ENCODE measurements at regions not wholly inside any gene's neighbourhood (a gene's known extent, or its start where the extent isn't known, plus 50 kb on each side); places are given as distances from the start of the nearest gene placed in this dataset.

GRCh38 chr2:217070611-217071010, 210.7 kb upstream of the TNP1 start:
- no peak for DNase-seq

DNA sequence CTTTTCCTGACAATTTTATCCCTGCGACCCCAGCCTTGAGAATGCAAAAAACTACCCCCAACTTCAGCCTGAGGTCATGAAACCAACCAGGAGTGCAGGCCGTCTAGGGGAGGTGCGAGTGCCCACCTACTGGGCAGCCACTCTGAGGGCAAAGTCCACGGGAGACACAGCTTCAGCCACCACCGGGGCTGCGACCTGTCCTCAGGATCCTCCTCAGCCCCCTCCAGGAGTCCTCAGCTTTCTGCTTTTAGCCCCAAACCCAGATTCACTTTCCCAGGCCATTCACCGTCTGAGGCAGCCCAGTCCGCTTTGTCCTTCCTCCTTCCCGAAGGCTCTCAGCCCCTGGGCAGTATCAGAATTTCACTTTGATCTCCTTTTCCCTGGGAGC, 210.2 kb upstream of the TNP1 start:
- DNase-seq: no peak

- DNase-seq: no peak
Measured at GRCh38 chr2:217069263-217070042, 209.6 kb upstream of the TNP1 start.

- no peak for DNase-seq
Measured at GRCh38 chr2:217068677-217069250, 208.9 kb upstream of the TNP1 start.

- no peak for DNase-seq
Measured at GRCh38 chr2:217067787-217068186, 207.9 kb upstream of the TNP1 start.

GRCh38 chr2:217066510-217067270, 206.8 kb upstream of the TNP1 start:
- no peak for DNase-seq

DNA sequence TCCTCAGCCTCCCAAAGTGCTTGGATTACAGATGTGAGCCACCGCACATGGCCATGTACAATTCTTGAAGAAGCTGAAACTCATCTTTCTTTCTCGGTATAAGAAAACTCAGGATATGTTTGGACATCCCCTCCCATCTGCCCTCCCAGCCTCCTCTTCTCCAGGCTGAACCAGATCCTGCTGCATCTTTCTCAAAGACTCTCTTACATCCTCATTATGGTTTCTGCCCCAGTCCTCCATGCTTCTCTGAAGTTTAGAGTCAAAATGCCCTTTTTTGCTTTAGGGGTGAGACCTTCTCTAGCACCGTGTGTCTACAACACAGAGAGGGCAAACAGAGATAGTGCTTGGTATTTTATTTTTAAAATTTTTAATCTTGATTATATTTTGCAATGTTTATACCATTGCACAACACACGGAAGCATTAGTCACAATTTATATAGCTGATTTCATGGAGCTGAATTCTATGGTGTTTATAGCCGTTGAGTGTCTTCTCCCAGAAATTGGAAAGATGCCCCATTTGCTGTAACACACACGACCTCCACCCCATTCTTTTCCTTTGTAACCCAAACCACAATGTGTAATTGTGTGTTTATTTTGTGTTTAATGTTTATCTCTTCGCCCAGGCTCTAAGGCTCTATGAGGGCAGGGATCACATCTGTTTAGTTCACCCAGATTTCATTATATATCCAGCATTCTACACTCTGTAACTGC, 206.0 kb upstream of the TNP1 start:
- no peak for DNase-seq

DNA sequence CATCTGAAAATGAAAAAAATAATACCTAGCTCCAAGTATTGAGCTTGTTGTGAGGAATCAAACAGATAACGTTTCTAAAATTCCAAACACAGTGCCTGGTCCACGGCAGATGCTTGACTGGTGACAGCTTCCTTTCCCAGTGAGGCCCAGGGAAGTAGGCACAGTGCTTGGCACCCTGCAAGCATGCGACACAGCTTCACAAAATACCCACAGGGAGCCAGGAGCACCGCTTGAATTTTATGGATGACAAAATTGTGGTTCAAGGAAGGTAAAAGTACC, 205.1 kb upstream of the TNP1 start:
- no peak for DNase-seq

DNA sequence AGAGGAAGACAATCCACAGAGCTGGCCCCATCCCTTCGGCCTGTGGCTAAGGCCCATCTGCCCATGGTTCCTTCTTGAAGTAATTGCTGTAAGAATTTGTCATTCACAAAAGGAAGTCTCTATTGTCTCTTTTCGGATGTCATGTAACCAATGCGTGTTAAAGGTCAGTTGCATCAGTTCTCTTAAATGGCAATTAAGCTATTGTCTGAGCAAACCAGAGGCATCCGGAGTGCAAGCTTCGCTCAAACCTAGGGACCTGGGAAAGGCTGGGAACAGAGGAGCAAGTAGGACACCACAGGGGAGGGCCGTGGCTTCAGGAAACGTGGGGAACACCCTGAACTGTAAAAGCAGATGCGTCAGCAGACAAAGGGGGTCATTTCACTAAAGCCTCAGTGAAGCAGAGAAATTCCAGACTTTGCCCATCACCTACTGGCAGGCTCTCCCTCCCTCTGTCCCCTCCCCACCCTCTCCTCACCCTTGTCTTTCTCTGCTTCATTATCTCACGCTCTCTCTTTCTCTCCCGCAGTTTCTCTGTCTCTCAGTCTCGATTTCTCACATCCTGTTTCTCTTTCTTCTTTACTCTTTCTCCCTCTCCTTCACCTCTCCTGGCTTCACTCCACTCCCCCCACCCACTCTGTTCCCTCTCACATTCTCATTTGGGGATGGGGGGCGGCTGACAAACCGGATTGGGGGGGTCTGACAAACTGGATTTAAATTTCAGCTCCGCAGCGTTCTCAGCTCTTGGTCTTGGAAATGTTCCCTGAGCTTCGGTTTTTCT, 204.6 kb upstream of the TNP1 start:
- DNase-seq: no peak

GRCh38 chr2:217063238-217063755, 203.4 kb upstream of the TNP1 start:
- DNase-seq: no peak

GRCh38 chr2:217062768-217063167, 202.9 kb upstream of the TNP1 start:
- no peak for DNase-seq

- DNase-seq: no peak
Measured at GRCh38 chr2:217061916-217062505, 202.1 kb upstream of the TNP1 start.

DNA sequence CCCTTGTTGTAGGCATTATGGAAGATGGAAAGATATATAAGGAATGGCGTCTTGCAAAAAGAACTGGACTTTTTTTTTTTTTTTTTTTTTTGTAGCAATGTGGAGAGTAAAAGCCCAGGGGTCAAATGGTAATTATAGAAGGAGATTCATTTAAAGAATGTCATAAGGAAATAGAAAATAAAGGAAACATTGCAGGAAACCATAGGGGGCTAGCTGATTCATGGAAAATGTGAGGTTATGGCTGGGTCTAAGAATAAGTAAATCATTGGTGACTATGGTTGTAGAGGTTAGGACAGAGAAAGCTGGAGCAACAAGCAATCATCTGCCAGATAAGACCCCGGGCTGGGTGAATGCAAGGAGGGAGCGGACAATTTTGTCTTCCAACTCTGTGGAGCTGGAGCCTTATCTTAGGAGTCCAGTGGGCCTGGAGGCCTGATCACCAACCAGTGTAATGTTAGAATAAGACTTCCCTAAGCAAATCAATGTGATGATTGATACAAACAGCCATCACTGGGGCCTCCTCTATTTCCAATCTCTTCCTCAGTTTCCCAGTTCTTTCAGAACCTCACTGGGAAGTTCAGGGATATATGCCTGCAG, 201.2 kb upstream of the TNP1 start:
- DNase-seq: no peak

- DNase-seq: no peak
Measured at GRCh38 chr2:217060516-217060915, 200.7 kb upstream of the TNP1 start.

GRCh38 chr2:217058791-217059755, 199.2 kb upstream of the TNP1 start:
- DNase-seq: no peak

DNA sequence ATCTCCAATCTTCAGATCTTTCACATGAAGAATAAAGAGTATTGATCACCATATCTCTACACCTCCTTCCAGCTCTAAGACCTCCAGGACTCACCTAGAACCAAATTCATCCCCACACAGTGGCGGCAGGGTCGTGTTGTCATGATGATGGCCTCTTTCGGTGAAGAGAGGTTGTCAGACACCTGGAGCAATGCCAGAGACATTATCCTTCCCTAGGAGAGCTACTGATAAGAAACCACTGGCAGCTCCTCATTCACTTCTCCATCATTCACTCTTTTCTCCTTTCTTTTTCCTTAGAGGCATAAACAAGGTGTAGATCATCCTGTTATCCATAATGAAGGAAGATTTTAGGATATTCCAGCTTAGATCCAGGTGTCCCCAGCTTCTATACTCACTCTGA, 197.9 kb upstream of the TNP1 start:
- no peak for DNase-seq

GRCh38 chr2:217055624-217056023, 195.8 kb upstream of the TNP1 start:
- DNase-seq: no peak

DNA sequence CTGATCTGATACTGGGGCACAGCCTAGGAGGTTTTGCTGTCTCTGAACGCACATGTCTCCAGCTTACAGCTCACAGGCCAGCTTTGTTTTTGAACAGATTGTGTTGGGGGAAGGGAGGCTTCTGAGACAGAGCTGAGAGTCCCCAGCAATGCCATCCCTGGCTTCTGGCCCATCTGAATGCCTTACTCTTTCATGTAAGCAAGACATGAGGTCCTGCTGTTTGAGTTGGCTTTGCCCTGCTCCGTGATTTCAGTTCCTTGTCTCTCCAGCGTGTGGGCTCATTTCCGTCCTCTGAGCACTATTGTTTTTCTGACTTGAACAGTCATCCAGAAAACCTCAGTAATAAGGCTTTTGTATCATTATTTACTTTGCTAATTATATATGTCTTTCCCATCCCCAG, 194.9 kb upstream of the TNP1 start:
- DNase-seq: no peak

- no peak for DNase-seq
Measured at GRCh38 chr2:217052856-217053577, 193.2 kb upstream of the TNP1 start.

- no peak for DNase-seq
Measured at GRCh38 chr2:217051416-217051815, 191.6 kb upstream of the TNP1 start.
